Left renal pelvis (tissue), 4 donors: ENCODE measurements at regions not wholly inside any gene's neighbourhood (a gene's known extent, or its start where the extent isn't known, plus 50 kb on each side); places are given as distances from the start of the nearest gene placed in this dataset.
A peak's percentile ranks its signal among the peaks of the same experiment; 100 is the strongest.
"Not testable (repeated sequence)": the region's sequence is repeated elsewhere in the genome, so short reads cannot be mapped to it uniquely, and the experiment has no call there.

Source experiments
- DNase-seq, 4 donors: peaks; one replicate each; pipeline ENCODE4 v3.0.0-alpha.2; 2013; ENCODE audit warnings: low read depth in 4 of 4, low spot score in 3 of 4

DNA sequence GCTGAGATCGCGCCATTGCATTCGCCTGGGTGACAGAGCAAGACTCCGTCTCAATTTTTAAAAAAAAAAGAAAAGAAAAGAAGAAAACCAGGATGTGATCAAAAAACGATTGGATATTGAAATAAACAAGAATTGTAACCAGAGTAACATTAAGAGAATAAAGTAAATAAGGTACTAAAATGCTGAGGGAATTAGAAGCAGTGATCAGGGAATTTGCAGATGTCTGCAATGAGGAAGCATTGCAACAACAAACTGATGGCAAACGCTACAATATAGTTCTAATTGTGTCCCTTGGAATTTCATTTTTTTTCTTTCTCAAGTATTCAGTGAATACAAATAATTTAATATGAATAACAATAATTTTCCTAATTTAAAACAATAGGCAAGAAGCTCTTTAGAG, 1077.5 kb downstream of the TBL1XR1 start:
- DNase-seq, result no peak

DNA sequence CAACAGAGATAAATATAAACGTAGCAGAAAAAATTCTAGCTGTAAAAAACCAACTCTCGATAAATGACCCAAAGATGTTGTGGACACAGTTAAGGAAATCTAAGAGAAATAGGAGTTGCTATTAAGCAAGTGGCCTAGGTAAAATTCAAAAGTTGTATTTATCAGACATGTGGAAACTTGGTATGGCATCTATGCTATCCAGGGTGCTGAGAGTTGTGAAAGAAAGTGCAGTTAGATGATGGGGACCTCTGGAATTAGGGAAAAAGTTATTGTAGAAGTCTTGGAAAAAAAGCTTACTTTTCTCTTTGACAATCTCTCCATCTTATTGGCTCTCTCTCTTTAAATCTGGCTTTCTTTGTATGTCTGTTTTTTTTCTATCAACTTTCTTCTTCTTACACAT, 1090.9 kb downstream of the TBL1XR1 start:
- DNase-seq, result no peak

DNA sequence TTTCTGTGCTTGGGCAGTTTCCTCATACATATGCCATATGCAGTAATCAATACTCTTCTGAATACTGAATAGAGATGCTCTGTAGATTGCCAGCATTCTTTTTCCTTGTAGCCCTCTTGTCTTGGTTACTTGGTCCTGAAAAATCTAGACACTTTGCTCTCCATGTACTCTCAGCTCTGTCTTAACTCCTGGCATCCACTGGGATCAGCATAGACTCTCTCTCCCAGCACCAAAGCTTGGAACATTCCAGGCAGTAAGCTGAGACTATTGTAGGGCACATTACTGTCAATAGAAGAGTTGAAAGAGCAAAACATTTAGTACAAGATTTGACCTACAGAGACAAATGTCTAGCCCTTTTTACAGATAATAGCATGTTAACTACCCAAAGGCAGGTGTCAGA, 1100.3 kb downstream of the TBL1XR1 start:
- DNase-seq, result no peak

DNA sequence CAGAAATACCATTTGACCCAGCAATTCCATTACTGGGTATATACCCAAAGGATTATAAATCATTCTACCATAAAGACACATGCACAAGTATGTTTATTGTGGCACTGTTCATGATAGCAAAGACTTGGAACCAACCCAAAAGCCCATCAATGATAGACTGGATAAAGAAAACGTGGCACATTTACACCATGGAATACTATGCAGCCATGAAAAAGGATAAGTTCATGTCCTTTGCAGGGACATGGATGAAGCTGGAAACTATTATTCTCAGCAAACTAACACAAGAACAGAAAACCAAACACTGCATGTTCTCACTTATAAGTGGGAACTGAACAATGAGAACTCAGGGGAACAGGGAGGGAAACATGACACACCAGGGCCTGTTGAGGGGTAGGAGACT, 1103.4 kb downstream of the TBL1XR1 start:
- not testable (repeated sequence) for DNase-seq

DNA sequence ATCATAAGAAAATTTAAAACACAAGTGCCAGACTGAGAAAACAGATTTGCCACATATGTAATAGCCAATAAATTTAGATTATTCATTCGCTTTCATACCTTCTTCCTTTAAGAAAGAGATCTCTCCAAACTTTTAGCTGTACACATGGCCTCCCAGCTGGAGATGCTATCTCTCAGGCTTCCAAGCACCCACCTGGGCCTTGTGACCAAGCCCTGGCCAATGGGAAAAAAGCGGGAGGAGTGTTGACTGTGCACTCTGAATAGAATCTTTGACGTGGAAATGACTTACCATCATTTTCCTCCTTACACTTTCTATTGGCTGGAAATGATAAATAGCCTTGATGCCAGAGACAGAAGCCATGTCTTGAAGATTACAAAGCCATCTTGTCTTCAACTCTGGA, 1106.6 kb downstream of the TBL1XR1 start:
- DNase-seq, result no peak

DNA sequence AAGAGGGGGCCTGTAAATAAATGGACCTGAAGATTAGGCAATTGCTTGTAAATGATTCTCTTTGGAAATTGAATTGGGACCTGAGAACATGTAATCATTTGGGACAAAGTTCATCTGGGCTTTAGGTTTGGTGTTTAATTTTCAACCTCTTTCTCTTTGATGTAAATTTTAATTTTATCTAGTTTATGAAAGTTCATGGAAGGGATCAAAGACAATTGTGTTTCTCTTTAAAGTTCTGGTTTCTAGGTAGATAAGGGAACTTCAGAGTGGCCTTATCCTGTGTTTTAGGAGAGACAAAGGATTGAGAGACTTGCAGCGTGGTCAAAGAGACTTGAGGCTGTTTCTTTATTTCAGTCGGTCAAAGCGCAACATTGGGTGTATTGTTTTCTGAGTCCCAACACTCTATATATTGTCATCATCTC, 1108.3 kb downstream of the TBL1XR1 start:
- DNase-seq, result no peak

DNA sequence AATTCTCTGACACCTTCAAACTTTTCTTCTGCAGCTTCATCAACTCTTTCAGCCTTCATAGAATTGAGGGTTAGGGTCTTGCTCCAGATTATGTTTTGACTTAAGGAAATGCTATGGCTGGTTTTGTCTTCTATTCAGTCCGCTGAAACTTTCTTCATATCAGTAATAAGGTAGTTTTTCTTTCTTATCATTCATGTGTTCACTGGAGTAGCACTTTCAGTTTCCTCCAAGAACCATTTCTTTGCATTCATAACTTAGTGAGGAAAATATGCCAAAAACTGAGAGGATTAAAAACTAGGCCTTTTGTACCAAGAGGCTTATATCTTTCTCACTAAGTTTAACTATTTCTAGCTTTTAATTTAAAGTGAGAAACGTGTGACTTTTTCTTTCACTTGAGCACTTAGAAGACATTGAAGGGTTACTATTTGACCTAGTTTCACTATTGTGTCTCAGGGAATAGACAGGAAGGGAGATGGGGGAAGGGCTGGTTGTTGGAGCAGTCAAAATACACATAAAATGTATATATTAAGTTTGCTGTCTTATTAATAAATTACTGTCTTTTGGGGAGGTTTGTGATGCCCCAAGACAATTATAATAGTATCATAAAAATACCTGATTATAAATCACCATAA, 1110.1 kb downstream of the TBL1XR1 start:
- DNase-seq, result no peak

DNA sequence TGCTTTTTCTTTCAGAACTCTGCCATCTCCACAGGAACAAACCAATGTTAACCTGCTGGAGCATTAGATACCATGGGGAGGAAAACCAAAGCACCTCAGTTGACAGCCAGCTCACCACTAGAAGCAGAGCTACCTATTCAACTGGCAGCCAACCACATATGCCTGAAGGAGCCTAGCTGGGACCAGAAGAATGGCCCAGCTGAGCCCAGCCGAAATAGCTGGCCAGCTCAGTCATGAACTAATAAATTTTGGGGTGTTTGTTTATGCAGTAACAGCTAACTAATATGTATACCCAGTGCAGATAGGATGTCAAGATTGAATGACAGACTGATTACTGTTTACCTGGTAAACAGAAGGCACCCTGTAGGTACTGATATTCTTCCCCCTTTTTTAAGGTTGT, 1117.5 kb downstream of the TBL1XR1 start:
- no peak for DNase-seq

DNA sequence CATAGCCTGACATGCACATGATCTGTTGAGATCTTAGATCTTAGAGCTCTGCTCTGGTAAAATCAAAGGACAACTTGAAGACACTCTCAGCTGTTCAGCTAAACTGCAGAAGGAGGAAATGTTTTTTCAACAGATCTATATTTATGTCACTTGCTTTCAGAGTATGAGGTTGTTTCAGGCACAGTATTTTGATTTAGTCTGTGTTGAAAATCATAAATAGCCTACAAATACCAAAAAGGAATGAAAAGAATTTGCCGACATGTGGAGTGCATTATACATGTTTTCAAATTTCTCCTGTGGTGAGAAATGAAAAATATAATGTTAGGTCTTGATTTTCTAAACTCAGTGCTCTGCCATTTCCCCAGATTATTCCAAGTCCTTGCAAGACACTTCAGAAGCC, 1118.4 kb downstream of the TBL1XR1 start:
- no peak for DNase-seq

DNA sequence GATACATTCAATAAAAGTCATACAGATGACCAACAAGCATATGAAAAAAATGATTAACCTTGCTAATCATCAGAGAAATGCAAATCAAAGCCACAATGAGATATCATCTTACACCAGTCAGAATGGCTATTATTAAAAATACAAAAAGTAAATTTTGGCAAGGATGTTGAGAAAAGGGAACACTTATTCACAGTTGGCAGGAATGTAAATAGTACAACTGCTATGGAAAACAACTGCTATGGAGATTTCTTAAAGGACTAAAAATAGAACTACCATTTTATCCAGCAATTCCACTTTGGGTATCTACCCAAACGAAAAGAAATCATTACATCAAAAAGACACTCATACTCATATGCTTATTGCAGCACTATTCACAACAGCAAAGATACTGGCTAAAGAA, 1121.8 kb downstream of the TBL1XR1 start:
- DNase-seq, result no peak

DNA sequence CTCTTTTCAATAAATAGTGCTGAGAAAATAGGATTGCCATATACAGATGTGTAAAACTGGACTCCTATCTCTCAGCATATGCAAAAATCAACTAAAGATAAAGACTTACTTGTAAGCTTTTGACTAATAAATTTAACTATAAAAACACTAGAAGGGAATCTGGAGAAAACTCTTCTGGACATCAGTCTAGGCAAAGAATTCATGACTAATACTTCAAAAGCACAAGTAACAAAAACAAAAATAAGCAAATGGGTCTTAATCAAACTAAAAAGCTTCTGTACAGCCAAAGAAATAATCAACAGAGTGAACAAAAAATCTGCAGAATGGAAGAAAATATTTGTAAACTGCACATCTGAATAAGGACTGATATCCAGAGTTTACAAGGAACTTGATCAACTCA, 1122.2 kb downstream of the TBL1XR1 start:
- DNase-seq, result no peak

DNA sequence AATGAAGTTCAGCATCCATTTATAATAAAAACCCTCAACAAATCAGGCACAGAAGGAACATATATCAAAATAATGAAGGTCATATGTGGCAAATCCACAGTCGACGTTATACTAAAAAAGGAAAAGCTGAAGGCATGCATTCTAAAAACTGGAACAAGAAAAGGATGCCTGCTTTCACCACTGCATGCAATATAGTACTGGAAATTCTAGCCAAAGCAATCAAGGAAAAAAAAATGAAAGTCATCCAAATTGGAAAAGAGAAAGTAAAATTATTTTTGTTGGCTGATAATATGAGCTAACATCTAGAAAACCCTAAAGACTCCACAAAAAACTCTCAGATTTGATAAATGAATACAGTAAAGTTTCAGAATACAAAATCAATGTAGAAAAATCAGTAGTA, 1123.2 kb downstream of the TBL1XR1 start:
- no peak for DNase-seq

DNA sequence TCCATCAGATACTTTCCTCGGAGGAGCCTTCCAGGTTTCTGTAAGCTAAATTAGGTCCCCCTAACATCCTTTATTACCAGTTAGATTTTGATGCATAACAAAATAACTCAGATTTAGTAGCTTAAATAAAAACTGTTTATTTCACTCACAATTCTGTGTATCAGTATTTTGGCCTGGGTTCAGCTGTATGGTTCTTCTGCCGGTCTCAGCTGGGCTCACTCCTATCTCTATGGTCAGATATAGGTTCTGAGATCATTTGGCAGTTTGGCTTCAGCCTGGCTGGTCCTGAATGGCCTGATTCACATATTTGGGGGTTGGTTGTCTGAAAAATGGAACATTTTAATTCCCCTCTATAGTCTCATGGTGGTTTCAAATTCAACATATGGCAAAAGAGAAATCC, 1125.3 kb downstream of the TBL1XR1 start:
- no peak for DNase-seq

DNA sequence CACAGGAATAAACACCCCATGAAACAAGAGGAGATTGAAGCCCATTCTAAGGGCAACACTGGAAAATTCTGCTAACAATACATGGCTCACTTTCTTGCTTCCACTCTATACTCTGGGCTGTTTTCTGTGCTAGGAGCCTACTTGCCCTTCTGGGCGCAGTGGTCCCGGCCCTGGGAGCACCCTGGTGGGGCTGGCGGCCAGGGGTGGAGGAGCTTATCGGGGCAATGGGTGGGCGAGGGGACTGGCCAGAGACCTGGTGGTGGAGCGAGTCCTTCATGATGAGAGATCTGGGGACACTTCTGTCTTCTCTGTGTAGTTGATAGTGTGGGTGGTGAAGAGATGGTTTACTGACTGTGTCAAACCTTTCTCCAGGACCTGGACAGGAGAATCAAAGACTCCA, 1128.5 kb downstream of the TBL1XR1 start:
- no peak for DNase-seq

DNA sequence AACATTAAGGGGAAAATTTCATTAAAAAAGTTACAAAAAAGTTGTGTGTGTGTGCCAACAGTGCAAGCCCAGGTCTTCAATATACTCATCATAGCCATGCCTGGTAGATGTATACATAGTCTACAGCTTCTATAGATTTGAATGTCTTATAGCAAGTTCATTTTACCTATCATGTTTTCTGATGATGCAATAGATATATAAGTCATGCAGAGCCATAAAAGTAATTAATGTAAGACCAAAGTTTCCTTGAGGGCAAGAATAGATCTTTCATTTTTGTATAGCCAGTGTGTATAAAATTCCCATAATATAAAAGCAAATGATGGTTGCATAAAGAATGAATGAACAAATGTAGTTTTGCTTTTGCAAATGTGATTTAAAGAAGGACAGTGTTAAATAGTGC, 1138.4 kb downstream of the TBL1XR1 start:
- DNase-seq, result no peak

DNA sequence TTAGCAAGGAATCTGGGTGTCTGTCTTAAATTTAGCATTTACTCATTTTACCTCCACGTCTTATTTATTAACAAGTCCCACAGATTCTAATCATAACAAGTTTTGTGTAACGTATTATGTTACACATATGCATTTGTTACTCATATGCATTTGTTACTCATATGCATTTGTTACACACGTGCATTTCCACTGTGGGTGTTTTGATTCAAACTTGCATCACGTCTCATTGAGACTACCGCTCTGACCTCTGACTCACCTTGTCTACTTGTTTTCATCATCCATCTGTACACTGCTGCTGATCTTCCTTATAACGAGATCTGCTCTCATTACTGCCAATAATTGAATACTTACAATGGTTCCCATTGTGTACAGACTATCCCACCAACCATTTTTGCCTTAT, 1141.4 kb downstream of the TBL1XR1 start:
- DNase-seq, result no peak

DNA sequence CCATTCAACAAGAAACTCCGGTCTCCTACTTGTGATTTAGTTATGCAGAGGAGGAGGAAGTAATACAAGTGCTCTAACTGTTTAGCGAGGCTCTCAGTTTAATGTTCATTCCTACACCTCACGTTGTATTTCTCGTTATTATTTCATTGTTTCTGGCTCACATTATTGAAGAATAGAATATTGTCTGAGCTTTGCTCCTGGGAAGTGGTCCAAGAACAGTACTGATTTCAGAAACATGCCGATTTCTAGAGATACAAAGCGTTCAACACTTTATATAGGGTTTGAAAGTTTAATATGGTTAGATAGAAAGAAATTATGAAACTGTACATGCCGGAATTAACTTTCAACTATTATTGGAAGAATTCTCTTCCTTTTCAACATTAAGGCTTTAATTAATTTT, 1145.5 kb downstream of the TBL1XR1 start:
- no peak for DNase-seq

DNA sequence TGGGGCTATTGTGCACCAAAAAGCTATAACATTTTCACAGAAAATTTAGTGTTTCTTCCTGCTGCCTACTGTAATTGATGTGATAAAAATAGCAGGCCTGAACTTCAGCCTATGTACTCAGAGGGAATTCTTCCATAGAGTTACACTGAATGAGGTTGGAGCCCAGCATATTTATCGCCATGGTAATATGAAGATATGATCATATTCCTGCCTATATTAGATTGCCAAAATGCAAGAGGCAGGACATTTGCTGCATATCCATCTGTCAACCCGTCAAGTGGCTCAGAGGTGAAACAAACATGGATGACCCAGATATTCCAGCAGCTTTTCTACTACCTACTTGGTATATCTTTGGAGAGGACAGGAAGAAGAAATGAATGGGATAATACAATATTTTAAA, 1150.6 kb downstream of the TBL1XR1 start:
- DNase-seq, result peak in 1 of 4 donors; percentile 2

DNA sequence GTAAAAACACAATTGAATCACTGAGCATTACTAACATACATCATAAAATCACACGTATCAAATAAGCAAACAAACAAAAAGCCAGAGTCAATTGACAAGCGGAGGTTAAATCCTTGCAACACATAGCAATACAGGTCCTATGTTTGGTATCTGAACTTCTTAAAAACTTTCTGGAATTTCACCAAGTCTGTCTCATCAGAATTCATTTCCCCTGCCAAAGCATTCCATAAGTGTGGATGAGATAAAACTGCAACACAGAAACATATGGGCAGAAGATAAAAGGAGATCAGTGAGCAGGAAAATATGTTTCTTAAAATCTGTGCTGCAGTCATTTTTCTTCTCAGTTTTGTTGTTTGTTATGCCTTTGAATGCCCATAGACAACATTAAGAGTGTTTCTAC, 1155.5 kb downstream of the TBL1XR1 start:
- DNase-seq, result no peak

DNA sequence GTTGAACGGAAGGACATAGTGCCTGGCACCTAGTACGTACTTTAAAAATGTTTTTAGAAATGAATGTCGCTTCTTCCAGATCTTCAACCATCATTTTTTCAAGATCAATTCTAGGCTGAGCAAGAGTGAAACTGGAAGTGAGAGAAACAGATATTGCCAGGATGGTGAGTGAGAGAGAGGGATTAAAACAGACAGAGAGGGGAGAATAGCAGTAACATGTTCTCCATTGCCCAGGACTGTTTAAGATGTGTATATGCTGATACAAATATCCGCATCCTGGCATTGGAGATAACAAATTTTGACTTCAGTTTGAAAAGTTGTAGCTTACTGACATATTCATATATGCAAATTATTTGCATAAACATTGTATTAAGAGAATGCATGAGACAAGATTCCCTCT, 1156.1 kb downstream of the TBL1XR1 start:
- no peak for DNase-seq

DNA sequence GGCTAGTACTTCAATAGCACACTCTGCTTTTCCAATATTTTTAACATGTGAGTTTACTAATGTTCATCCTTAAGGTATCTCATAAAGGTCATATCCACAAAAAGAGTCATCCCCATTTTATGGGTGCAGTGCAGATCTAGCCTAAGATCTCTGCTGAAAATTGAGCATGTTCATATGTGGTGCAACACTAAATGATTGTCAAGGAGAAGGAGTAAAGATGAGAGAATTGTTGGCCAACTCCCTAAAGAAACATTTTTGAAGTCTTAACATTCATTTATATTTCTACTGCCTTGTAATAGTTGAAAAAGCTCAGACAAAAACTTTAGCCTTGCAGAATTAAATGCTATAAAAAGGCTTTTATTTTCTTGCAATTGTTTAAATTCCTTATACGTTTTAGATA, 1159.6 kb downstream of the TBL1XR1 start:
- no peak for DNase-seq

DNA sequence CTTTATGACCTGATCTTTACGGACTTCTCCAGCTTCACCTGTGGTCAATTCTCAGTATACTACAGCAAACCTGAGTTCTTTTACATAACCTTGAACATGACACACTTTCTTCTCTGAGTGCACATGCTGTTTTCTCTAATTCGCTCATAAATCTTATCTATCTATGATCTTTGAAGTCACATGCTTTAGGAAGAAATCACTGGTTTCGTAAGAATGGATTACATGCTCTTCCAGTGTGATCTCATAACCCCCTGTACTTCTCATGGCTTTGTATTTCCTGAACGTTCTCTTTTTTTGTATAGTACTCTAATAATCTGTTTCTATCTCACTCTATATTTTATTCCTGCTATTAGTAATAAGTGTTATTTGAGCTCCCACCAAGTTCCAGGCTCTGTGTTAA, 1165.2 kb downstream of the TBL1XR1 start:
- DNase-seq, result no peak

DNA sequence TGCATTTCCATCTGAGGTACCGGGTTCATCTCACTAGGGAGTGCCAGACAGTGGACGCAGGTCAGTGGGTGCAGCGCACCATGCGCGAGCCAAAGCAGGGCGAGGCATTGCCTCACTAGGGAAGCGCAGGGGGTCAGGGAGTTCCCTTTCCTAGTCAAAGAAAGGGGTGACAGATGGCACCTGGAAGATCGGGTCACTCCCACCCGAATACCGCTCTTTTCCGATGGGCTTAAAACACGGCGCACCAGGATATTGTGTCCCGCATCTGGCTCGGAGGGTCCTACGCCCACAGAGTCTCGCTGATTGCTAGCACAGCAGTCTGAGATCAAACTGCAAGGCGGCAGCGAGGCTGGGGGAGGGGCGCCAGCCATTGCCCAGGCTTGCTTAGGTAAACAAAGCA, 1157.1 kb downstream of the NAALADL2 start:
- DNase-seq, result not testable (repeated sequence)
